ENCODE measurements at regions not wholly inside any gene's neighbourhood (a gene's known extent, or its start where the extent isn't known, plus 50 kb on each side); places are given as distances from the start of the nearest gene placed in this dataset.
A peak's percentile ranks its signal among the peaks of the same experiment; 100 is the strongest.

DNA sequence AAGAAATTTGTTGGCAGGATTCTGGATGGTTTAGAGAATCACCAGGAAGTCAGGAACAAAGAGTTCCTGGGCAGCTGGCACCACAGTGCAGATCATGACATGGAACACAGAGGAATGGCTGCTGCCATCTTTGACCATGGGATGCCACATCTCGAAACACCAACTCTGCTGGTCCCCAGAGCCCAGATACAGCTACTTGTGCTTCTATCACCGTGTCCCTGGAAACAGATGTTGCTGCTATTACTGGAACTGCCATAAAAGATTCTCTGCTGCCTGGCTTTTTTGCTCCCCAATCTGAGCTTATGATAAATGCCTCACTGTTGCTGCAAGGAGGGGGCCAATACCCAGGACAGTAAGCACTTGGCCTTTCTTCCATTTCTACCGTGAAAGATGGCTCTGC, 185.2 kb downstream of the CSNK2A3 start:
- H3K9ac ChIP-seq, result no peak overlapping the region
- TF ChIP-seq, protein P1, sequence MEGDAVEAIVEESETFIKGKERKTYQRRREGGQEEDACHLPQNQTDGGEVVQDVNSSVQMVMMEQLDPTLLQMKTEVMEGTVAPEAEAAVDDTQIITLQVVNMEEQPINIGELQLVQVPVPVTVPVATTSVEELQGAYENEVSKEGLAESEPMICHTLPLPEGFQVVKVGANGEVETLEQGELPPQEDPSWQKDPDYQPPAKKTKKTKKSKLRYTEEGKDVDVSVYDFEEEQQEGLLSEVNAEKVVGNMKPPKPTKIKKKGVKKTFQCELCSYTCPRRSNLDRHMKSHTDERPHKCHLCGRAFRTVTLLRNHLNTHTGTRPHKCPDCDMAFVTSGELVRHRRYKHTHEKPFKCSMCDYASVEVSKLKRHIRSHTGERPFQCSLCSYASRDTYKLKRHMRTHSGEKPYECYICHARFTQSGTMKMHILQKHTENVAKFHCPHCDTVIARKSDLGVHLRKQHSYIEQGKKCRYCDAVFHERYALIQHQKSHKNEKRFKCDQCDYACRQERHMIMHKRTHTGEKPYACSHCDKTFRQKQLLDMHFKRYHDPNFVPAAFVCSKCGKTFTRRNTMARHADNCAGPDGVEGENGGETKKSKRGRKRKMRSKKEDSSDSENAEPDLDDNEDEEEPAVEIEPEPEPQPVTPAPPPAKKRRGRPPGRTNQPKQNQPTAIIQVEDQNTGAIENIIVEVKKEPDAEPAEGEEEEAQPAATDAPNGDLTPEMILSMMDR (IDR thresholded peaks at IDR 0.05), result no peak
- no peak for TF ChIP-seq EZH2 (IDR thresholded peaks at IDR 0.05)
- no peak for TF ChIP-seq EZH2phosphoT487 (IDR thresholded peaks at IDR 0.05)
- H3K27me3 Mint-ChIP-seq (ENCODE audit: insufficient read depth, low read depth), result peaks cover 6% of the 10 kb centered on the region
- H3K36me3 ChIP-seq, result no peaks in the 10 kb centered on the region
- peak overlapping the region; percentile 11 for H2AFZ ChIP-seq (replicated peaks)
- no peak overlapping the region for H3K4me3 Mint-ChIP-seq
- H3K27ac ChIP-seq, result no peak overlapping the region
- no peaks in the 10 kb centered on the region for H3F3A ChIP-seq (ENCODE audit: low read depth)
- no peaks in the 10 kb centered on the region for H3K9me3 ChIP-seq (ENCODE audit: low read depth)
- H3K27ac Mint-ChIP-seq, result no peak overlapping the region
- H4K20me1 ChIP-seq (ENCODE audit: low read depth), result no peaks in the 10 kb centered on the region
- H3K4me1 Mint-ChIP-seq, result peaks cover 2% of the 10 kb centered on the region
- H3K79me2 ChIP-seq (ENCODE audit: low read depth), result no peaks in the 10 kb centered on the region
- H3K9me3 Mint-ChIP-seq, result no peaks in the 10 kb centered on the region
- no peaks in the 10 kb centered on the region for H3K27me3 ChIP-seq
- no peaks in the 10 kb centered on the region for H3K36me3 Mint-ChIP-seq
- no peaks in the 10 kb centered on the region for H3K4me1 ChIP-seq
- no peak for DNase-seq (ENCODE audit: low spot score)
- H3K4me3 ChIP-seq, result no peak overlapping the region
- no peak overlapping the region for H3K4me2 ChIP-seq

DNA sequence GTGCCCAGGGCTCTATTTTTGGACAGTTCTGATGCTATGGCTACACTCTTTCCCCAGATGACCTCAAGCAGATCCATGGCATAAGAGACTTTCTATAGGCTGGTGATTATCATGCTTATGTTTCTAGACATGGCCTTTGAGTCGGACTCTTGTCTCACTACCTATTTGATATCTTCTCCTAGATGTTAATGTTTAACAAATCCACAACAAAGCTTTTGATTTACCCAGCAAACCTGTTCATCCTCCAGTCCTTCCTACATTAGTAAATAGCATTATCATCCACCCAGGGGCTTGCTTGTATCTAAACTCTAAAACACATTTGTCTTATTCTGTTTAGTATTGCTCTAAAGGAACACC, 188.7 kb downstream of the CSNK2A3 start:
- Histone ChIP-seq H3K4me3 (no peak overlapping the region), H4K20me1 (ENCODE audit: low read depth) (no peaks in the 10 kb centered on the region), H3K9me3 (ENCODE audit: low read depth) (no peaks in the 10 kb centered on the region), H3F3A (ENCODE audit: low read depth) (no peaks in the 10 kb centered on the region), H3K36me3 (no peaks in the 10 kb centered on the region), H3K27me3 (no peaks in the 10 kb centered on the region), H2AFZ (replicated peaks) (no peak overlapping the region), H3K9ac (no peak overlapping the region), H3K79me2 (ENCODE audit: low read depth) (no peaks in the 10 kb centered on the region), H3K4me2 (no peak overlapping the region), H3K4me1 (no peaks in the 10 kb centered on the region), H3K27ac (no peak overlapping the region)
- Mint-ChIP-seq H3K36me3 (no peaks in the 10 kb centered on the region), H3K4me3 (no peak overlapping the region), H3K27me3 (ENCODE audit: insufficient read depth, low read depth) (peaks cover 5% of the 10 kb centered on the region), H3K27ac (no peak overlapping the region), H3K9me3 (peaks cover 6% of the 10 kb centered on the region), H3K4me1 (peaks cover 2% of the 10 kb centered on the region)
- TF ChIP-seq, protein P1 (IDR thresholded peaks at IDR 0.05), result no peak
- TF ChIP-seq EZH2phosphoT487 (IDR thresholded peaks at IDR 0.05) (no peak), EZH2 (IDR thresholded peaks at IDR 0.05) (no peak)
- DNase-seq (ENCODE audit: low spot score), result no peak

DNA sequence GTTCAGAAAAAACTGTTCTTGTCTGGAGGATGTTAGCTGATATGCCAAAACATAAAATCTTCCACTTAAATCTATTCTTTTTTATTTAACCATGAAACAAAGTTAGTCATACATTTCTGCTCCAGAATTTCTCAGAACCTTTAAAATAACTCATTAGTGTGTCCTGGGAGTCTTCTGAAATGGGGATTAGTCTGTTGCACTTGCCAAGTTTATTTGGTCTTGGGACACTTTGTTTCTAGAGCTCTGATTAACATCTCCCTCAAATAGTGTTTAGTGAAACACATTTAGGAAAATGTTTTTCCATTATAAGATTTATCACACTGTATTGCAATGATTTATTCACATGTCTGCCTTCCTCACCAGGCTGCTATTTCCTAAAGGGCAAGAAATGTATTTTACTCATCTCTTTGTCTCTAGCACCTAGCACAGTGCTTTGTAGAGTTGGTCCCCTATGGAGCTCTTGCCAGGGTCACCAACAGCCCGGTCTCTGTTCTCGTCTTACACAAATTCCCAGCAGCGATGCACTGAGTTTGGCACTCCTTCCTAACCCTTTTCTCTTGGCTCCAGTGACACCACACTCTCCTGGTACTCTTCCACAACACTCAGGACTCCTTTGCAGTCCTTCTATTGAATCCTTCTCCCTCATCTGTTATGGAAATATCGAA, 189.2 kb downstream of the CSNK2A3 start:
- Histone ChIP-seq H3K36me3 (no peaks in the 10 kb centered on the region), H3K79me2 (ENCODE audit: low read depth) (no peaks in the 10 kb centered on the region), H4K20me1 (ENCODE audit: low read depth) (no peaks in the 10 kb centered on the region), H3K9me3 (ENCODE audit: low read depth) (no peaks in the 10 kb centered on the region), H3F3A (ENCODE audit: low read depth) (no peaks in the 10 kb centered on the region), H3K4me1 (no peaks in the 10 kb centered on the region), H3K27ac (no peak overlapping the region), H3K4me2 (no peak overlapping the region), H3K4me3 (no peak overlapping the region), H3K9ac (no peak overlapping the region), H3K27me3 (no peaks in the 10 kb centered on the region), H2AFZ (replicated peaks) (no peak overlapping the region)
- TF ChIP-seq EZH2 (IDR thresholded peaks at IDR 0.05), result no peak
- TF ChIP-seq, protein P1 (IDR thresholded peaks at IDR 0.05), result no peak
- no peak for TF ChIP-seq EZH2phosphoT487 (IDR thresholded peaks at IDR 0.05)
- H3K4me3 Mint-ChIP-seq, result no peak overlapping the region
- H3K4me1 Mint-ChIP-seq, result peaks cover 2% of the 10 kb centered on the region
- peaks cover 5% of the 10 kb centered on the region for H3K27me3 Mint-ChIP-seq (ENCODE audit: insufficient read depth, low read depth)
- H3K27ac Mint-ChIP-seq, result no peak overlapping the region
- peaks cover 6% of the 10 kb centered on the region for H3K9me3 Mint-ChIP-seq
- H3K36me3 Mint-ChIP-seq, result no peaks in the 10 kb centered on the region
- DNase-seq (ENCODE audit: low spot score), result no peak
